AG20443 (cell line): ENCODE measurements at regions not wholly inside any gene's neighbourhood (a gene's known extent, or its start where the extent isn't known, plus 50 kb on each side); places are given as distances from the start of the nearest gene placed in this dataset.

ENCODE experiments used
- DNase-seq: peaks from one replicate; pipeline ENCODE4 v3.0.0; 2012; ENCODE audit warnings: low spot score, mixed read lengths

- DNase-seq, result no peak
Measured at GRCh38 chr3:31224936-31225335, 307.8 kb upstream of the STT3B start.

- DNase-seq, result no peak
Measured at GRCh38 chr3:31225923-31226322, 306.8 kb upstream of the STT3B start.

- no peak for DNase-seq
Measured at GRCh38 chr3:31226346-31226745, 306.4 kb upstream of the STT3B start.

GRCh38 chr3:31227131-31227562 is 305.6 kb upstream of the STT3B start:
- no peak for DNase-seq

- no peak for DNase-seq
Measured at GRCh38 chr3:31230425-31231223, 302.1 kb upstream of the STT3B start.

- no peak for DNase-seq
Measured at GRCh38 chr3:31232055-31233025, 300.4 kb upstream of the STT3B start.

GRCh38 chr3:31234145-31234544 is 298.6 kb upstream of the STT3B start:
- DNase-seq, result no peak

- no peak for DNase-seq
Measured at GRCh38 chr3:31235062-31235700, 297.5 kb upstream of the STT3B start.

GRCh38 chr3:31237887-31238286 is 294.8 kb upstream of the STT3B start:
- DNase-seq, result no peak

- no peak for DNase-seq
Measured at GRCh38 chr3:31240013-31240412, 292.7 kb upstream of the STT3B start.

GRCh38 chr3:31240466-31240865 is 292.3 kb upstream of the STT3B start:
- no peak for DNase-seq

- DNase-seq, result no peak
Measured at GRCh38 chr3:31240874-31241273, 291.9 kb upstream of the STT3B start.

GRCh38 chr3:31241533-31241932 is 291.2 kb upstream of the STT3B start:
- DNase-seq, result no peak

- no peak for DNase-seq
Measured at GRCh38 chr3:31242026-31242960, 290.4 kb upstream of the STT3B start.

GRCh38 chr3:31244929-31245817 is 287.6 kb upstream of the STT3B start:
- DNase-seq, result no peak

GRCh38 chr3:31246293-31247062 is 286.2 kb upstream of the STT3B start:
- no peak for DNase-seq

GRCh38 chr3:31247063-31247447 is 285.7 kb upstream of the STT3B start:
- no peak for DNase-seq

GRCh38 chr3:31247850-31248562 is 284.7 kb upstream of the STT3B start:
- DNase-seq, result no peak

- DNase-seq, result no peak
Measured at GRCh38 chr3:31248563-31248992, 284.1 kb upstream of the STT3B start.
